Esophagus muscularis mucosa (tissue), 4 donors: ENCODE measurements at regions not wholly inside any gene's neighbourhood (a gene's known extent, or its start where the extent isn't known, plus 50 kb on each side); places are given as distances from the start of the nearest gene placed in this dataset.

Source experiments
- CTCF ChIP-seq, 3 experiments: fragments of 200-600 bp in 2 of 3; fragments of 450-650 bp in 1 of 3; sonication (generic) in 2 of 3; IDR thresholded peaks; one replicate each; pipeline ENCODE4 v1.5.1; 2017 to 2019; ENCODE audit warnings: antibody characterized with exemption in 3 of 3, mild to moderate bottlenecking in 2 of 3, moderate library complexity in 1 of 3
- EP300 ChIP-seq: sonication (generic); formaldehyde crosslinking; IDR thresholded peaks from one replicate; pipeline ENCODE4 v1.6.1; 2017; ENCODE audit warnings: antibody characterized with exemption
- POLR2A ChIP-seq: fragments of 450-650 bp; IDR thresholded peaks from one replicate; pipeline ENCODE4 v1.6.1; 2017; ENCODE audit warnings: antibody characterized with exemption, moderate library complexity, mild to moderate bottlenecking, low read depth
- POLR2AphosphoS5 ChIP-seq, 2 donors: sonication (generic); formaldehyde crosslinking; IDR thresholded peaks; one replicate each; pipeline ENCODE4 v1.6.1; 2017; ENCODE audit warnings: antibody characterized with exemption in 2 of 2

- no peak for TF ChIP-seq CTCF (IDR thresholded peaks at IDR 0.05)
- TF ChIP-seq POLR2A = no peak
- TF ChIP-seq POLR2AphosphoS5 (IDR thresholded peaks at IDR 0.05) = no peak
- no peak for TF ChIP-seq EP300
Observed at GRCh38 chr10:21304198-21304597, 221.3 kb downstream of the SKIDA1 start.
